Right cardiac atrium (tissue), 5 donors: ENCODE measurements at regions not wholly inside any gene's neighbourhood (a gene's known extent, or its start where the extent isn't known, plus 50 kb on each side); places are given as distances from the start of the nearest gene placed in this dataset.

Experiments used
- ATAC-seq, 2 donors: fragments of 200-7000 bp; cut with Tn5 transposase; one replicate each; pipeline versions ENCODE4 v1.8.0 to v1.9.1; 2020; ENCODE audit warnings: moderate library complexity in 2 of 2, mild to moderate bottlenecking in 1 of 2
- DNase-seq, 3 donors: peaks; one replicate each; pipeline ENCODE4 v3.0.0-alpha.2; 2020
- H3K27ac ChIP-seq: one replicate; pipeline ENCODE4 v1.5.1; 2013; ENCODE audit warnings: mild to moderate bottlenecking, low read length, control low read depth, moderate library complexity
- H3K27me3 ChIP-seq: one replicate; pipeline ENCODE4 v1.6.1; 2013; ENCODE audit not compliant: control insufficient read depth, insufficient read depth
- H3K4me1 ChIP-seq: one replicate; pipeline ENCODE4 v1.6.1; 2013; ENCODE audit warnings: low read length; ENCODE audit not compliant: control insufficient read depth, insufficient read depth
- H3K4me3 ChIP-seq: one replicate; pipeline ENCODE4 v1.5.1; 2013; ENCODE audit warnings: low read length, control low read depth
- H3K9me3 ChIP-seq: one replicate; pipeline ENCODE4 v1.6.1; 2013; ENCODE audit warnings: low read length; ENCODE audit not compliant: control insufficient read depth
- WGBS: extraction: QIAGEN DNeasy Blood & Tissue Kit; methylation state at CpG from one replicate; pipeline ENCODE4 v1.1.7; 2013; 5-methylcytosine and 5-hydroxymethylcytosine counted together
- intact Hi-C, 4 donors: fragments of 100-400 bp; cut with DNase I; formaldehyde crosslinking; loops; one replicate each; pipeline versions ENCODE4 v1.11.0 to v1.14.0; 2022 to 2023
- donor health status: healthy with polysubstance abuse.
- donor health status: DM: no; HTN: yes; CAD: no.
- donor health status: DM: no; HTN: no; CAD: no.
- donor health status: DM: no; HTN: yes; CAD: no; lungs with severe emphysema.
- donor health status: DM: yes; HTN: yes; CAD: no.

DNA sequence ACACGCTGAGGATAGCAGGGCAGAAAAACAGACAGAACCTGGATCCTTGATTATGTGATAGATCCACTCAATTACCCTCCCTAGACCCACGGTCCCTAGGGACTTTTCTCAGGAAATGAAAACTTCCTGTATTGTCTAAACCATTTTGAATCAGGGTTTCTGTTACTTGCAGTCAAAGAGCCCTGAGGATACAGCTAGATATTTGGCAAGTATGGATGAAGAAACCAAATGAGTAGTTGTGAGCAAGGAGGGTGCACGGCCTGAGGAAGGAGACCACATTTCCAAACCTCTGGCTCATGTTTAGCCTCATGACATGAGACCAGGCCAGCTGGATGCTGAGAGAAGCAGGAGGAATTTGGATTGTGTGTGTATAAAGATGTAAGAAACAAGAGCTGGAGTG is 91.6 kb downstream of the MRPL14 start:
- no peaks in the 10 kb centered on the region for H3K9me3 ChIP-seq
- H3K27ac ChIP-seq, result no peak overlapping the region
- H3K27me3 ChIP-seq, result no peaks in the 10 kb centered on the region
- ATAC-seq, result no peak
- no peak overlapping the region for H3K4me3 ChIP-seq
- intact Hi-C loops, result no loop called here
- WGBS, result 56% methylated on average over 3 of the region's 3 CpGs
- H3K4me1 ChIP-seq, result no peaks in the 10 kb centered on the region
- DNase-seq, result no peak

DNA sequence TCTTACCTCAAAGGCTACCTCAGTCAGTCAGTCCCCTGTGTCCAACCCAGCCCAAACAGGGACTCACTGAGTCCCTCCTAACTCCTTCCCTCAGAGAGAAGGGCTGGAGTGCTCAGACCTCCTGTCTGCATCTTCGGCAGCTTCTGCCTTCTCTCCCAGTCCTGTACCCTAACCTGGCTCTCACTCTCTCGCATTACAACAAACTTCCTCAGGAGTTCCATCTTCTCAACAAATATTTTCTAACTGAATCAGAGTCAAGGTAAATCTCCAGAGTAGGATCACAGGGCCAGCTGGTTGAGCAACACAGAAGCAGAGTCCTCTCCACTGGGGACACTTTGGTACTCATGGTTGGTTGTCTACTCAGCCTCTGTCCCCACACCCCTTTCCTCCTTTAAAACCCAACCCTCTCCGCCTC is 92.3 kb downstream of the MRPL14 start:
- ATAC-seq (no peak), DNase-seq (no peak)
- H3K9me3 ChIP-seq, result no peaks in the 10 kb centered on the region
- H3K27ac ChIP-seq, result no peak overlapping the region
- no peaks in the 10 kb centered on the region for H3K4me1 ChIP-seq
- 96% methylated on average over 3 of the region's 3 CpGs for WGBS
- H3K27me3 ChIP-seq, result no peaks in the 10 kb centered on the region
- intact Hi-C loops, result no loop called here
- no peak overlapping the region for H3K4me3 ChIP-seq

DNA sequence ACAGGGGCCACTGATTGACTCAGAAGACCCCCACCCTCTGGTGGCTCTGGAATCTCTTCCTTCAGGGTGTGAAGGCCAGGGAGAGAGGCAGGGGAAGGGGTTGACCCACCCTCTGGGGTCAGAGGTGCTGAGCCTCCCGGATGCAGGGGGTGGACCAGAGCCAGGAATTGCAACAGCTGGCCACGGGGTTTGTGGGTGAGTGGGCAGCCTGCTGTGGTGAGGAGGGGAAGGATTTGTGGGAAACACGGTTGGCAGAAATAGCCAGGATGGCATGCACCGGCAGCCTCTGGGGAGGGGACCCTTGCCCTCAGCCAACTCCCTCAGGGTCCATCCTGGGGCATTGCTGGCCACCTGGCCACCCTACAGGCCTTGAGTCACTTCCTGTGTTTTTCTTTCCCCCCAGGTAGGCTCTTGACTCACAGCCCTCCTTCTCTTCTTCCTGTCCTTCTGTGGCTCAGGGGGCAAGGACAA is 92.8 kb downstream of the MRPL14 start:
- Histone ChIP-seq H3K27me3 (no peaks in the 10 kb centered on the region), H3K4me1 (no peaks in the 10 kb centered on the region), H3K27ac (no peak overlapping the region), H3K9me3 (no peaks in the 10 kb centered on the region), H3K4me3 (no peak overlapping the region)
- peak in 1 of 3 donors; percentile 39 for DNase-seq
- no peak for ATAC-seq
- intact Hi-C loops, result no loop called here
- 67% methylated on average over 4 of the region's 4 CpGs for WGBS

- 74% methylated on average over 7 of the region's 7 CpGs for WGBS
- intact Hi-C loops, result no loop called here
- H3K4me1 ChIP-seq, result no peaks in the 10 kb centered on the region
- H3K9me3 ChIP-seq, result no peaks in the 10 kb centered on the region
- DNase-seq, result no peak
- no peak overlapping the region for H3K27ac ChIP-seq
- ATAC-seq, result no peak
- no peaks in the 10 kb centered on the region for H3K27me3 ChIP-seq
- H3K4me3 ChIP-seq, result no peak overlapping the region
Measured at GRCh38 chr6:44030812-44031454, 96.3 kb downstream of the MRPL14 start.

- H3K4me1 ChIP-seq, result no peaks in the 10 kb centered on the region
- H3K4me3 ChIP-seq, result no peak overlapping the region
- H3K27me3 ChIP-seq, result no peaks in the 10 kb centered on the region
- H3K27ac ChIP-seq, result no peak overlapping the region
- WGBS, result 74% methylated on average over 4 of the region's 4 CpGs
- no peaks in the 10 kb centered on the region for H3K9me3 ChIP-seq
- intact Hi-C loops, result no loop called here
- DNase-seq (no peak), ATAC-seq (no peak)
Measured at GRCh38 chr6:44029444-44030185, 97.6 kb downstream of the MRPL14 start.

DNA sequence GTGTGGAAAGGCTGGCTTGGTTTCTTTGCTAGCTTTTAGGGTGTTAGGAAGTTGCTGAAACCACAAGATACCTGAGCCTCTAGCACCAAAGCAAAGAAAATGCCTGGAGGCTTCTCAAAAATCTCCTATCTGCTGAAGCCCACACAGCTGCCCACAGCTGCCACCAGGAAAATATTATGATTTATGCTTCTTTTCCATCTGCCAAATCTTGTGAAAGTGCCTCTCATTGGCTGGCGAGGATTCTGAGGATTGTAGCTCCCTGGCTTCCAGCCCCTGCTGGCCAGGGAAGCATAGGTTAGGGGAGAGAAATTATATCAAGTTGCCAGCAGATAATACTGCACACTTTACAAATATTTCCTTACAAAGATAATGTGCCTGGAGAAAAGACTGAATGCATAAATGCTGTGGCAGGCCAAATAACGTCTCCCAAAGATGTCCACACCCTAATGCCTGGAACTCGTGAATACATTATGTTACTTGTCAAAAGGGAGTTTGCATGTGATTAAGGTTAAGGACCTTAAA is 98.4 kb downstream of the MRPL14 start:
- intact Hi-C loops, result no loop called here
- Histone ChIP-seq H3K27ac (no peak overlapping the region), H3K9me3 (no peaks in the 10 kb centered on the region), H3K4me3 (no peak overlapping the region), H3K27me3 (no peaks in the 10 kb centered on the region), H3K4me1 (no peaks in the 10 kb centered on the region)
- WGBS, result 59% methylated on average over 3 of the region's 3 CpGs
- ATAC-seq, result no peak
- DNase-seq, result peak in 2 of 3 donors; percentile 32 to 72

GRCh38 chr6:44025226-44025625 is 102.0 kb downstream of the MRPL14 start:
- Histone ChIP-seq H3K27me3 (no peaks in the 10 kb centered on the region), H3K4me1 (no peaks in the 10 kb centered on the region), H3K27ac (no peak overlapping the region), H3K4me3 (no peak overlapping the region), H3K9me3 (no peaks in the 10 kb centered on the region)
- DNase-seq (no peak), ATAC-seq (no peak)
- 58% methylated on average over 4 of the region's 4 CpGs for WGBS
- intact Hi-C loops, result no loop called here

- ATAC-seq (no peak), DNase-seq (peak in 2 of 3 donors; percentile 26 to 49)
- no peak overlapping the region for H3K4me3 ChIP-seq
- intact Hi-C loops, result no loop called here
- no peaks in the 10 kb centered on the region for H3K9me3 ChIP-seq
- H3K4me1 ChIP-seq, result no peaks in the 10 kb centered on the region
- WGBS, result 58% methylated on average over 7 of the region's 7 CpGs
- H3K27me3 ChIP-seq, result no peaks in the 10 kb centered on the region
- no peak overlapping the region for H3K27ac ChIP-seq
Measured at GRCh38 chr6:44024574-44025219, 102.6 kb downstream of the MRPL14 start.

DNA sequence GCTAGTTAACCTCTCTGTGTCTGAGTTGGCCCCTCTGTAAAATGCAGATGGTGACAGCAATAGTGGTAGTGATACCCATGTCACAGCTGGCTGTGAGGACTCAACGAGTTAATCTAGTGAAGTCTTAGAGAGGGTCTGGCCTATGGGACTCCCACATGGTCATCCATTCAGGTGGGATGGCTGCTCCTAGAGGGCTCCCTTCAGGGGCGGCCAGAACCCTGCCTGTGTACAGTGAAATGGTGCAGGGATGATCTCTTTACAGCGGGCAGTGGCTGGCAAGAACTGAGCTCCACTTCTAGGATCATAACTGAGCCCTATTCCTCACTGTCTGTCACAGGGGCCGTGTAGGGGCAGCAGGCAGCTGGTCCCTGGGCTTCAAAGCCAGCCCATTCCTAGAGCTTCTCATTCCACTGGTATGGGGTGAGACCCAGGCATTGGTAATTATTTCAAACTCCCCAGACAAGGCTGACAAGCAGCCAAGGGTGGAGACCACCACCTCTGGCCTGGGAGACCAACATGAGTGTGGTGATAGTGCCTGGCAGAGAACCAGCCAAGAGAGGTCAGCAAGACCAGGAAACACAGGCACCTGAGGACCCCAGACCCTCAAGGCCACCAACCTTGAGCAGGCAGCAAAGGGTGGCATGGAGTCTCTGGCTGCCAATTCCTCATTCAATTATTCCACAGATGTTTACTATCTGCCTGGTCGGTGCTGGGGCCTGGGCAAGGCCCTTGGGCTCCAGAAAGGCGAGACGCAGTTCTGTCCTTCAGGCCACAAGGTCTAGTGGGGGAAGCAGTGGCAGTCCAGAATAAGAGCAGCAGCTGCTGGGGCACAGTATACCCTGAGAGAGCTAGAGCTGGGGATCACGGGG is 103.4 kb downstream of the MRPL14 start:
- DNase-seq (peak in 2 of 3 donors; percentile 11 to 19), ATAC-seq (no peak)
- intact Hi-C loops, result no loop called here
- WGBS, result 86% methylated on average over 8 of the region's 8 CpGs
- Histone ChIP-seq H3K9me3 (no peaks in the 10 kb centered on the region), H3K27me3 (no peaks in the 10 kb centered on the region), H3K27ac (no peak overlapping the region), H3K4me1 (no peaks in the 10 kb centered on the region), H3K4me3 (no peak overlapping the region)

GRCh38 chr6:44022671-44023352 is 104.4 kb downstream of the MRPL14 start:
- WGBS, result 91% methylated on average over 14 of the region's 14 CpGs

More at GRCh38 chr6:44022671-44023352, 104.4 kb downstream of the MRPL14 start:
- no peak overlapping the region for H3K27ac ChIP-seq
- DNase-seq, result peak in 1 of 3 donors; percentile 21
- H3K27me3 ChIP-seq, result no peaks in the 10 kb centered on the region
- no peaks in the 10 kb centered on the region for H3K4me1 ChIP-seq
- ATAC-seq, result no peak
- intact Hi-C loops, result no loop called here
- no peak overlapping the region for H3K4me3 ChIP-seq
- H3K9me3 ChIP-seq, result no peaks in the 10 kb centered on the region
